ENCODE measurements at regions not wholly inside any gene's neighbourhood (a gene's known extent, or its start where the extent isn't known, plus 50 kb on each side); places are given as distances from the start of the nearest gene placed in this dataset.
"Not testable (repeated sequence)": the region's sequence is repeated elsewhere in the genome, so short reads cannot be mapped to it uniquely, and the experiment has no call there.

DNA sequence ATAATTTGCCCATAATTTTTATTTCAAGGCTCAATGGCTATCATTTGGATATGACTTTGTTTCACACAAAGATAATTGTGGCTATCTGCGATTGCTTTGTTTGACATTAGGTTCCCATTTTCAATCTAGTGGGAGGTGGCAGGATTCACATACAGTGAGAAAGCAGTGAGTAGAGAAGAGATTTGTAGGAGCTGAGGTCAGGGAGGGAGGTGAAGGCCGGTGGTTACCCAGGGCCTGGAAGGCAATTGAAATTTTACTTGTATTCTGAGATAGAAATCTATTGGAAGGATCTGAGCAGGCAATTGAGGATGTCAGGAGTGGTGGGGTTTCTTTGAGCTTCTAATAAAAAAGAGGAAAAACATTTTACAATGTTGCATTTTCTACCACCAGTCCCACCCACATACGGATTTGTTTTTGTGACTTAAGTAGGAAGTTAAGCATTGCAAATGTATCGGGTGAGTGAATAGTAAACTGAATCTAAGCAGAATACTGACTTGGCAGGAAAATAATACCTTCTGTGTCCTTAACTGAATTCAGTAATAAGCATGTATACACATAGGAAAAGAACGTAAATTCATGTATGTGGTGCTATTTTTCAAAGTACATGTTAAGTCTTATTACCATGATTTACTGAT, 80.1 kb upstream of the CDK13 start:
- not testable (repeated sequence) for H3K27ac ChIP-seq; H3K27me3 ChIP-seq (replicated peaks; ENCODE audit: insufficient read depth); H3K4me3 ChIP-seq; DNase-seq (ENCODE audit: low spot score); ATAC-seq (ENCODE audit: insufficient number of reproducible peaks, low FRiP score, low read depth); H3K4me1 ChIP-seq (ENCODE audit: control insufficient read depth in 1 of 2, low read depth in 2 of 2); H3K36me3 ChIP-seq; H3K9me3 ChIP-seq

DNA sequence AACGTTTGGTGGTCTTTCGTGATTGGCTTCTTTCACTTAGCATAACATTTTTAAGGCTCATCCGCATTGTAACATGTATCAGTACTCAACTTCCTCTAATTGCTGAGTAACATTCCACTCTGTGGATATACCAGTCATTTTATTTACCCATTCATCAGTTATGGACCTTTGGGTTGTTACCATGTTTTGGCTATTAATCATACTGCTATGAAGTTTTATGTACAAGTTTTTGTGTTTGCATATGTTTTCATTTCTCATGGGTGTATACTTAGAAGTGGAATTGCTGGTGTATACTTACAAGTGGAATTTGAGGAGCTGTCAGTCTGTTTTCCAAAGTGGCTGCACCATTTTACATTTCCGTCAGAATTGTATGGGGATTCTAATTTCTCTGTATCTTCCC, 78.4 kb upstream of the CDK13 start:
- not testable (repeated sequence) for H3K4me3 ChIP-seq; H3K27ac ChIP-seq; H3K9me3 ChIP-seq; ATAC-seq (ENCODE audit: insufficient number of reproducible peaks, low FRiP score, low read depth); H3K4me1 ChIP-seq (ENCODE audit: control insufficient read depth in 1 of 2, low read depth in 2 of 2); H3K36me3 ChIP-seq; H3K27me3 ChIP-seq (replicated peaks; ENCODE audit: insufficient read depth); DNase-seq (ENCODE audit: low spot score)

DNA sequence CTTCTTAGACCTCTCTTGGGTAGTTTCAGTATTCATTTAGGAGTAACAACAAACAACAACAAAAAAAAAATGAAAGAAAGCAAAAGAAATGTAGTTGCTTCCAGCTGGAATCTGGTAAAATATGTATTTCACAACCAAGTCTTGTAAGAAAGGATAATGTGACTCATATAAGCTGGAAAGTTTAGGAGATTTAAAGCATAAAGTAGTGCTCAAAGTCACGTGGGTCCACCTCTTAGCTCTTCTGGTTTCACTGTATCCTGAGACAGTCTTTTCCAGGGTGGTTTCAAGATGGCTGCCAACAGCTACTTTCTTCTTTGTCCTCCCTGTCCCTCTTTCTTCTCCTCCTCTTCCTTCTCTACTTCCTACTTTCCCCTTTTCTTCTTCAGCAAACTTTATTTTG, 69.5 kb upstream of the CDK13 start:
- DNase-seq (ENCODE audit: low spot score) (no peak), ATAC-seq (ENCODE audit: insufficient number of reproducible peaks, low FRiP score, low read depth) (no peak)
- no peaks in the 10 kb centered on the region for H3K36me3 ChIP-seq
- H3K27ac ChIP-seq, result no peak overlapping the region
- H3K4me3 ChIP-seq, result no peak overlapping the region
- no peaks in the 10 kb centered on the region for H3K4me1 ChIP-seq (ENCODE audit: control insufficient read depth in 1 of 2, low read depth in 2 of 2)
- peaks cover 7% of the 10 kb centered on the region for H3K9me3 ChIP-seq
- no peaks in the 10 kb centered on the region for H3K27me3 ChIP-seq (replicated peaks; ENCODE audit: insufficient read depth)
- TF ChIP-seq, protein P1, sequence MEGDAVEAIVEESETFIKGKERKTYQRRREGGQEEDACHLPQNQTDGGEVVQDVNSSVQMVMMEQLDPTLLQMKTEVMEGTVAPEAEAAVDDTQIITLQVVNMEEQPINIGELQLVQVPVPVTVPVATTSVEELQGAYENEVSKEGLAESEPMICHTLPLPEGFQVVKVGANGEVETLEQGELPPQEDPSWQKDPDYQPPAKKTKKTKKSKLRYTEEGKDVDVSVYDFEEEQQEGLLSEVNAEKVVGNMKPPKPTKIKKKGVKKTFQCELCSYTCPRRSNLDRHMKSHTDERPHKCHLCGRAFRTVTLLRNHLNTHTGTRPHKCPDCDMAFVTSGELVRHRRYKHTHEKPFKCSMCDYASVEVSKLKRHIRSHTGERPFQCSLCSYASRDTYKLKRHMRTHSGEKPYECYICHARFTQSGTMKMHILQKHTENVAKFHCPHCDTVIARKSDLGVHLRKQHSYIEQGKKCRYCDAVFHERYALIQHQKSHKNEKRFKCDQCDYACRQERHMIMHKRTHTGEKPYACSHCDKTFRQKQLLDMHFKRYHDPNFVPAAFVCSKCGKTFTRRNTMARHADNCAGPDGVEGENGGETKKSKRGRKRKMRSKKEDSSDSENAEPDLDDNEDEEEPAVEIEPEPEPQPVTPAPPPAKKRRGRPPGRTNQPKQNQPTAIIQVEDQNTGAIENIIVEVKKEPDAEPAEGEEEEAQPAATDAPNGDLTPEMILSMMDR (IDR thresholded peaks at IDR 0.05), result no peak

DNA sequence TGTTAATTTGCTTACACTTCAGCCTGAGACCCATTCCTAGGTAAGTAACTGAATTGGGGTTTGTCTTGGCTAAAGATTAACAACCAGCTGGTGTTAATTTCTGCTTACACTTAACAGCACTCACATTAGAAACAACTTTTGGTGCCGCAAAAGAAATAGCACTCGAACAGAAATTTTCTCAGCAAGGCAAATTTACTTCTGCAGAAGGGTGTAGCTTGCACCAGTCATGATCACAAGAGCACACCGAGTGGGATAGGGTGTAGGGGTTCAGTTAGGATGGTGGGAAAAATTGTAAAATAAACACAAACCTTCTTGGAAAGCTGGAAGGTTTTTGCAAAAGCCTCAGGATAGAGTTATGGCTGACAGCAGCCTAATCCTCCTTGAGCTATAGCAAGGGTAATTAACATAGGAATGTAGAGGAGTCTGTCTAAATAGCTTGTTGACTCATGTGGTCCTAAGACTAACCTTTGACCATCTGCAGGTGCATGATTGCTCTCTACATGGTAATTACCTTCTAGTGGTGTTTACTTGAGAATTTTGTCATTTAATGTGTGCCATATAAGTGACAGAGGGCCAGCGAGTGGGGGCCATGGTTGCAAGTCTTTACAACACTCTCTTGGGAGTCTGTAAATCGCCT, 67.8 kb upstream of the CDK13 start:
- Histone ChIP-seq H3K9me3 (peaks cover 7% of the 10 kb centered on the region), H3K4me3 (no peak overlapping the region), H3K36me3 (no peaks in the 10 kb centered on the region), H3K27me3 (replicated peaks; ENCODE audit: insufficient read depth) (no peaks in the 10 kb centered on the region), H3K4me1 (ENCODE audit: control insufficient read depth in 1 of 2, low read depth in 2 of 2) (no peaks in the 10 kb centered on the region), H3K27ac (no peak overlapping the region)
- TF ChIP-seq, protein P1 (IDR thresholded peaks at IDR 0.05), result no peak
- DNase-seq (ENCODE audit: low spot score), result no peak
- no peak for ATAC-seq (ENCODE audit: insufficient number of reproducible peaks, low FRiP score, low read depth)

DNA sequence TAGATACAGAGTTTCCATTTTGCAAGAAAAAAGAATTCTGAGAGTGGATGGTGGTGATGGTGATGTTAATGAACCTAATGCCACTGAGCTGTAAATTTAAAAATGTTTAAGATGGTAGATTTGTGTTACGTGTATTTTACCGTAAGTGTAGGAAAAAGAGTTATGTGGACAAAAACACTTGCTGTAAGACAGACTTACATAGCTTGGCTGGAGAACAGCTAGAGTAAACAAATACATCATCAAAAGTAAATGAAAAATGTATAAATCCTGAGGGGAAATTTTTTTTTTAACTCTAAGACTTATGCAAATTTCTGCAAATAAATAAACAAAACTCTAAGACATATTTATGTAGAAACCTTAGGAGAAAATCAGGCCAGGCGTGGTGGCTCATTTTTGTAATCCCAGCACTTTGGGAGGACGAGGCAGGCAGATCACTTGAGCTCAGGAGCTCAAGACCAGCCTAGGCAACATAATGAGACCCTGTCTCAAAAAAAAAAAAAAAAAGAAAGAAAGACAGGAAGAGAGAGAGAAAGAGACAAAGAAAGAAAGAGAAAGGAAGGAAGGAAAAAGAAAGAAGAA, 66.2 kb upstream of the CDK13 start:
- no peaks in the 10 kb centered on the region for H3K36me3 ChIP-seq
- no peak overlapping the region for H3K27ac ChIP-seq
- no peaks in the 10 kb centered on the region for H3K4me1 ChIP-seq (ENCODE audit: control insufficient read depth in 1 of 2, low read depth in 2 of 2)
- H3K9me3 ChIP-seq, result peaks cover 7% of the 10 kb centered on the region
- TF ChIP-seq, protein P1 (IDR thresholded peaks at IDR 0.05), result no peak
- no peaks in the 10 kb centered on the region for H3K27me3 ChIP-seq (replicated peaks; ENCODE audit: insufficient read depth)
- ATAC-seq (ENCODE audit: insufficient number of reproducible peaks, low FRiP score, low read depth) (no peak), DNase-seq (ENCODE audit: low spot score) (no peak)
- no peak overlapping the region for H3K4me3 ChIP-seq

DNA sequence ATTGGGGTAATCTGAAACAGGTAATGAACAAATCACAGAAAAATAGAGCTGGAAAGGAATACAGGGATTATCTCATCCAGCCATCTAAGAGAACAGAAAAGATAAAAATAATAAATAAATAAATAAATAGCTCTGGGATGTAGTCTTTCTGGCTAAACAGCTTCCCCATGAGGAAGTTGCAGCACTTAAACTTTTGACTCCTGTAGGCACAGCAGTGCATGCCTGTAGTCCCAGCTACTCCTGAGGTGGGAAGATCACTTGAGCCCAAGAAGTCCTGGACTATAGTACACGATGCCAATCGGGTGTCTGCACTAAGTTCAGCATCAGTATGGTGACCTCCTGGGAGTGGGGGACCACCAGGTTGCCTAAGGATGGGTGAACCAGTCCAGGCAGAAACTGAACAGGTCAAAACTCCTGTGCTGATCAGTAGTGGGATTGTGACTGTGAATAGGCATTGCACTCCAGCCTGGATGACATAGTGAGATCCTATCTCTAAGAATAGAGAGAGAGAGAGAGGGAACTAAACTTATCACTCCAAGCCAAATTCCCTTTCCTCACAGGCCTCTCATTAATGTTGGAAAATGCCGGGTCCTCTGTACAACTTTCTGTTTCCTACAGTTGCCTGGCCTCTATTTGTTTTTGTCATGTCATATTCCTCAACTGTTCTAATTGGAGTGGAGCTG, 61.7 kb upstream of the CDK13 start:
- no peak for ATAC-seq (ENCODE audit: insufficient number of reproducible peaks, low FRiP score, low read depth)
- TF ChIP-seq, protein P1 (IDR thresholded peaks at IDR 0.05), result no peak
- no peaks in the 10 kb centered on the region for H3K4me1 ChIP-seq (ENCODE audit: control insufficient read depth in 1 of 2, low read depth in 2 of 2)
- no peak overlapping the region for H3K27ac ChIP-seq
- H3K4me3 ChIP-seq, result no peak overlapping the region
- no peaks in the 10 kb centered on the region for H3K27me3 ChIP-seq (replicated peaks; ENCODE audit: insufficient read depth)
- H3K9me3 ChIP-seq, result no peaks in the 10 kb centered on the region
- no peak for DNase-seq (ENCODE audit: low spot score)
- H3K36me3 ChIP-seq, result no peaks in the 10 kb centered on the region
